Lower lobe of right lung (tissue), 2 donors: ENCODE measurements at regions not wholly inside any gene's neighbourhood (a gene's known extent, or its start where the extent isn't known, plus 50 kb on each side); places are given as distances from the start of the nearest gene placed in this dataset.
"Not testable (repeated sequence)": the region's sequence is repeated elsewhere in the genome, so short reads cannot be mapped to it uniquely, and the experiment has no call there.

ENCODE experiments used
- ATAC-seq, 2 donors: fragments of 200-7000 bp; cut with Tn5 transposase; one replicate each; pipeline ENCODE4 v1.9.1; 2020 to 2022; ENCODE audit warnings: mild to moderate bottlenecking in 2 of 2, moderate library complexity in 2 of 2
- DNase-seq: peaks from one replicate; pipeline ENCODE4 v3.0.0-alpha.2; 2020
- H3K27ac ChIP-seq: fragments of 200-600 bp; one replicate; pipeline ENCODE4 v1.8.0; 2022
- H3K27me3 ChIP-seq: fragments of 200-600 bp; one replicate; pipeline ENCODE4 v1.8.0; 2022; ENCODE audit warnings: low read depth
- H3K36me3 ChIP-seq: fragments of 200-600 bp; one replicate; pipeline ENCODE4 v1.8.0; 2022; ENCODE audit warnings: mild to moderate bottlenecking
- H3K4me1 ChIP-seq: fragments of 200-600 bp; one replicate; pipeline ENCODE4 v1.8.0; 2022
- H3K4me3 ChIP-seq: fragments of 200-600 bp; one replicate; pipeline ENCODE4 v1.8.0; 2022; ENCODE audit warnings: mild to moderate bottlenecking
- H3K9me3 ChIP-seq: fragments of 200-600 bp; one replicate; pipeline ENCODE4 v1.8.0; 2022
- CTCF ChIP-seq: fragments of 200-600 bp; IDR thresholded peaks from one replicate; pipeline ENCODE4 v1.8.0; 2022; ENCODE audit warnings: antibody characterized with exemption, mild to moderate bottlenecking
- intact Hi-C: fragments of 100-400 bp; cut with DNase I; formaldehyde crosslinking; loops from one replicate; pipeline ENCODE4 v1.11.0; 2022
- donor health status: DM: no; HTN: yes; CAD: no; lungs with severe emphysema.

- no peak for TF ChIP-seq CTCF
- Histone ChIP-seq H3K27ac (no peak overlapping the region), H3K4me3 (no peak overlapping the region), H3K4me1 (no peaks in the 10 kb centered on the region), H3K9me3 (no peaks in the 10 kb centered on the region), H3K36me3 (no peaks in the 10 kb centered on the region), H3K27me3 (no peaks in the 10 kb centered on the region)
- intact Hi-C loops: no loop called here
- no peak for DNase-seq
- ATAC-seq: no peak
Measured at GRCh38 chr9:38127271-38127839, 58.3 kb upstream of the SHB start.

- Histone ChIP-seq H3K36me3 (no peaks in the 10 kb centered on the region), H3K4me3 (no peak overlapping the region), H3K27ac (no peak overlapping the region), H3K9me3 (no peaks in the 10 kb centered on the region), H3K4me1 (no peaks in the 10 kb centered on the region), H3K27me3 (no peaks in the 10 kb centered on the region)
- no peak for TF ChIP-seq CTCF
- no peak for DNase-seq
- ATAC-seq: no peak
- intact Hi-C loops: no loop called here
Measured at GRCh38 chr9:38126730-38127129, 57.7 kb upstream of the SHB start.

- ATAC-seq (no peak), DNase-seq (no peak)
- Histone ChIP-seq H3K27ac (no peak overlapping the region), H3K9me3 (no peaks in the 10 kb centered on the region), H3K36me3 (no peaks in the 10 kb centered on the region), H3K27me3 (no peaks in the 10 kb centered on the region), H3K4me1 (no peaks in the 10 kb centered on the region), H3K4me3 (no peak overlapping the region)
- no peak for TF ChIP-seq CTCF
- intact Hi-C loops: no loop called here
Measured at GRCh38 chr9:38125889-38126288, 56.9 kb upstream of the SHB start.

- DNase-seq, H3K36me3 ChIP-seq, H3K27me3 ChIP-seq, H3K27ac ChIP-seq, H3K4me1 ChIP-seq, H3K9me3 ChIP-seq, ATAC-seq, H3K4me3 ChIP-seq, intact Hi-C loops: not testable (repeated sequence)
Measured at GRCh38 chr9:38123359-38123758, 54.3 kb upstream of the SHB start.

GRCh38 chr9:38120961-38121360 is 51.9 kb upstream of the SHB start:
- H3K4me3 ChIP-seq: no peak overlapping the region
- DNase-seq (no peak), ATAC-seq (no peak)
- intact Hi-C loops: no loop called here
- H3K27ac ChIP-seq: no peak overlapping the region
- TF ChIP-seq CTCF: no peak
- no peaks in the 10 kb centered on the region for H3K27me3 ChIP-seq
- no peaks in the 10 kb centered on the region for H3K36me3 ChIP-seq
- H3K4me1 ChIP-seq: no peaks in the 10 kb centered on the region
- no peaks in the 10 kb centered on the region for H3K9me3 ChIP-seq

- no peaks in the 10 kb centered on the region for H3K4me1 ChIP-seq
- H3K27me3 ChIP-seq: no peaks in the 10 kb centered on the region
- TF ChIP-seq CTCF: no peak
- H3K36me3 ChIP-seq: no peaks in the 10 kb centered on the region
- intact Hi-C loops: no loop called here
- H3K27ac ChIP-seq: no peak overlapping the region
- H3K9me3 ChIP-seq: no peaks in the 10 kb centered on the region
- ATAC-seq (no peak), DNase-seq (no peak)
- H3K4me3 ChIP-seq: no peak overlapping the region
Measured at GRCh38 chr9:38119560-38120236, 50.7 kb upstream of the SHB start.
